Activated T-helper 9 cell treated with anti-CD3 and anti-CD28 coated beads, Interleukin-2, amount 50 U/mL, for 16 hours (primary cell): ENCODE measurements at regions not wholly inside any gene's neighbourhood (a gene's known extent, or its start where the extent isn't known, plus 50 kb on each side); places are given as distances from the start of the nearest gene placed in this dataset.
"Not testable (repeated sequence)": the region's sequence is repeated elsewhere in the genome, so short reads cannot be mapped to it uniquely, and the experiment has no call there.

Experiments
- DNase-seq: peaks from one replicate; pipeline ENCODE4 v3.0.0-alpha.2; 2020; ENCODE audit warnings: low read depth

DNA sequence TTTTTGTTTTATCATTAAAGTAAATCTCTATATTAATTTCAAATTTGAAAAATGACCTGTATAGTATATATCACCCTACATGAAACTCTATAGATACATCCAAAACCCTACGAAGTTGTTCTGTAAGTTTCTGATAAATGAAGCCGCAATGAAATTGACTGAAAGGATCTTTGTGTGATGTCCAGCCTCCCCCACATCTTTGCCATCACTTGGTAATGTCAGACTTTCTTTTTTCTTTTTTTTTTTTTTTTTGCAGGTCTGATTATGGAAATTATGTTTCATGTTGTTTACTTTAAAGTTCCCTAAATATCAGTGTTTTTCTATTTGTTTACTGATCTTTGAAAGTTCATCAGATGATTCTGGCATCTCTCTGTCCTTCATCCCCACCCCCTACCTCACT, 155.6 kb upstream of the CDH4 start:
- DNase-seq: no peak

DNA sequence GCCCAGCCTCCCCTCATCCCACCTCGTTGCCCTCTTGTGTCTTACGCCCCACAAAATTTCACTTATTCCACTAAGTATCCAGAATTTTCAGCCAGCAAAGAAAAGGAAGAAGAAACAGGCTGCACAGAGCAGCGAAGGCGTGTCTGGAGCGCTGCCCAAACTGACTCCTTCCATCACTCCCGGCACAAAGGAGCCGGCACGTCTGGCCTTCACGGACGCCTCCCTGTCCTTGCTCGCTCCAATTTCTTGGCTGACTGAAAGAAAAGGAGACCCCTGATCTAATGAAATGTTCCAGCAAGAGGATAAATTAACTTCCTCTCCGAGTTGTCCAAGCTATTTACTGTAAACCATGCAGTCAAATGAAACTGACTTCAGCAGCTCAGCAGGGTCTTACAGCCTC, 152.3 kb upstream of the CDH4 start:
- DNase-seq: no peak

GRCh38 chr20:61100489-61100888, 151.6 kb upstream of the CDH4 start:
- no peak for DNase-seq

GRCh38 chr20:61101321-61101720, 150.7 kb upstream of the CDH4 start:
- DNase-seq: not testable (repeated sequence)

GRCh38 chr20:61104232-61104631, 147.8 kb upstream of the CDH4 start:
- no peak for DNase-seq

DNA sequence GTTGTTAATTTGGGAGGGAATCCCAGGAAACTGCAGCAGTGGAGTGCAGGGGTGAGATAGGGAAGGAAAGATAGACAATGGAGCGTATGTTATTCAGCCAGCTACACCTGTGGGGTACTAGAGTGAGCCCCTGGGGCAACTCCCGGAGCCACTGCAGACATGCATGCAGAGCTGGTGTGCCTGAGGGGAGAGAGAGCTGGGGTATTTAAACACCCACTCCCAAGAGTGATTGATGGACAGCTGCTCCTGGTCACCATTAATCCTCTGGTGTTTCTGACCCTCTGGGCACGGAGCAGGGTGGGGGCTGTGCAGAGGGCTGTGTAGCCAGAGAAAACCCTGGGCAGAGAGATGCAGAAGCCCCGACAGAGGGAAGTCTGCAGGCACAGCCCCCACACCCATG, 146.7 kb upstream of the CDH4 start:
- DNase-seq: no peak

DNA sequence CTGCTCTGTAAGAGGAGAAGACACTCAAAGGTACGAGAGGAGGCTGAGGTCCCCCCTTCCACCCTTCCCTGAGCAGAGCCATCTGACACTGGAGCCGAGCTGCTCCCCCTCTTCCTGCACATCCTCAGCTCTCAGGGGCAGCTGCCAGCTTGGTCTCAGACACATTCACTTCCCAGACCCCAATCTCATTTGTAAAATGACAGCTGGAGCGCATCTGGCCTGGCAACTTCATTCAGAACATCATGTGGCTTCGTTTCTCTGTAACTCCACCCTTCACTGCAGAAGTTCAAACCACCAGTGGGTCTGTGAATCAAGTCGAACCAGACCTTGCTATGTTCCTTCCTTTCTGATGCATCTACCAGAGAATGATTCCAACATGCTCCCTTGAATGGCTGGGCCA, 145.6 kb upstream of the CDH4 start:
- DNase-seq: no peak

- DNase-seq: no peak
Observed at GRCh38 chr20:61109221-61109805, 142.7 kb upstream of the CDH4 start.

- no peak for DNase-seq
Observed at GRCh38 chr20:61112515-61112914, 139.5 kb upstream of the CDH4 start.

DNA sequence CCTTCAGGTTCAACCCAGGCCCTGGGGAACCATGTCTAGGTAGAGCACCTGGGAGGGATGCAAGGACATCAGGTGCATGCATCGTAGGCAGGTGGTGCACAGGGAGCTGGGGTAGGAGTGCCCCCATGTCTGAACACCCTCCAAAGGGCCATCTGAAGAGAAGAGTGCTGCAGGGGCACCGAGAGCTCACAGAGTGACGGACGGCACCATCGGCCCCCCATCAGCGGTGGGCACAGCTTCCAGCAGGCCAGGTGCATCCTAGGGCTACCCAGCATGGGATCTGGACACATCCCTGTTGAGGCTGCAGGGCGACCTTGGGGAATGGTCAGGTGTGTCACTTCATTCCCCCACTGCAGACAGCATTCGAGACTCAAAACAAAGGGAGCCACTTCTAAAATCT, 138.3 kb upstream of the CDH4 start:
- DNase-seq: no peak

GRCh38 chr20:61114493-61115175, 137.4 kb upstream of the CDH4 start:
- no peak for DNase-seq

DNA sequence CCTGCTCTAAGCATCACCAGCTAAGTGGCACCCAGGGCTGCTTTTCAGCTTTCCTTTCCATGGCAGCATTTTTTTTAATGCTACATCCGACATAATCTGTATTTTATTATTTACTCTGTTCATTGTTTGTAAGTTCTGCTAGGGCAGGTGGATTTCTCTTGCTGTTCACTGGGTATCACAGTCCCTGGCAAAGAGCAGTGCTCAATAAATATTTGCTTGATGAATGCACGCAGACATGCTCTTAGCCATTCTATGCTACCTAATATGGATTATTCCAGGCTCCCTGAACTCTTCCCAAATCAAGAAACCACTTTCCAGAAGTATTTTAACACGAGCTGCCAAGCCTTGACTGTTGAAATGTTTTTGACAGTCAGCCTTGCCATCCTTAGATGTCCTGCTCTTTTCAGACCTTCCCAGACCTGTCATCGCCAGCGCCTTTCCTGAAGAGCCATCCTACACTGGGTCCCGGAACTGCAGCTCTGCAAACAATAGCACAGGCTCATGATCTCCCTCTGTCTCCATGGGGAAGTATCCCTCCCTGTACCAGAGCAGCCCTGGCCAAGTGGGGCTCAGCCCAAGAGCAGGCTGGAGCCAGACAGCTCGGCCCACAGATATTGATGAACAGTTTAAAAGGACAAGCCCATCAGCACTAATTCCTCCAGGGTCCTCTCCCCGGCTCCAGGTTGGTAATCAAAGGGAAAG, 136.5 kb upstream of the CDH4 start:
- DNase-seq: no peak

DNA sequence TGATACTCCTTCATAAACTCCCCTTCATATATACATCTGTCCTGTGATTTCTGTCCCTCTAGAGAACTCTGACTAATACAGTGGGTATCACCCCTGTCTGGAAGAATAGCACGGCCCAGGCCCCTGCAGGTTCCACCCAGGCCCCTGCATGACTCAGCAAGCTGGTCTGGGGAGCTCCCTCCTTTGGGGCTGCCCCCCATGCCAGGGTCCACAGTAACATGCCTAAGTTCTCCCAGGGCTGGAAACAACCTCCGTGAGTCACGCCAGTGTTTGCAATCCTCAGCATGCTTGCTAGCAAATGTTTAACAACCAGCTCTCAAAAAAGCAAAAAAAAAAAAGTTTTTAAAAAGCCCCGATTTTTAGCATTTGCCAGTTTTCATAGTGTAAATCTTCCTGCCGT, 134.3 kb upstream of the CDH4 start:
- DNase-seq: no peak

GRCh38 chr20:61118429-61119224, 133.4 kb upstream of the CDH4 start:
- no peak for DNase-seq

GRCh38 chr20:61119273-61119672, 132.8 kb upstream of the CDH4 start:
- no peak for DNase-seq

GRCh38 chr20:61119794-61120410, 132.2 kb upstream of the CDH4 start:
- DNase-seq: no peak

DNA sequence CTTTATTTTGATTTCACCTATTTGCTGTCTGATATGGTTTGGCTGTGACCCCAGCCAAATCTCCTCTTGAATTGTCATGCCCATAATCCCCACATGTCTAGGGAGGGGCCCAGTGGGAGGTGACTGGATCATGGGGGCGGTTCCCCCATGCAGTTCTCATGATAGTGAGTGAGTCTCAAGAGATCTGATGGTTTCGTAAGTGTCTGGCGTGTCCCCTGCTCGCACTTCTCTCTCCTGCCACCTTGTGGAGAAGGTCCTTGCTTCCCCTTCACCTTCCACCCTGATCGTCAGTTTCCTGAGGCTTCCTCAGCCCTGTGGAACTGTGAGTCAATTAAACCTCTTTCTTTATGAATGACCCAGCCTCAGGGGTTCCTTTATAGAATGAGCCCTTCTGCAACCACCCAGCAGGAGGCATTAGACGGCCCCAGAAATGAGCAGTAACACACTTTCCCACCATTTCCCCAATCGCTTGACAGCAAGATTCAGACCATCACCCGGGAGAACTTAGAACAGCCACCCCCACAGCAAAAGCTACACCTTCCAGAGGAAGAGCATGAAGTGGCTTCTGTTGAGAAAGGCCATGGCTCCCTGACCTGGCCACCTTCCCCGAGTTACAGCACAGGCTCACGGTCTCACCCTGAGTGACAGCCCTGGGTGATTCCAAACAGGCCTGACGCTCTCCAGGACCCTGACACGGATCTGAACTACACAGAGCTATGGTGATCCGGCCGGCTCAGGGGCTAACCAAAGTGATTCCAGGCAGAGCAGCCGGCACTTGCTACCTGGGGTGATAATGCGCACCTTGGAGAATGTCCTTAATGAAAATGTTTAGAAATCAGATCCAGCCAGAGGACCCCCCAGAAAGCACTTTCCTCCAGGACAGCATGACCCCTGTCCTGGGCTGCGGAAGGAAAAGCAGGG, 131.2 kb upstream of the CDH4 start:
- no peak for DNase-seq

GRCh38 chr20:61121661-61122060, 130.4 kb upstream of the CDH4 start:
- no peak for DNase-seq

DNA sequence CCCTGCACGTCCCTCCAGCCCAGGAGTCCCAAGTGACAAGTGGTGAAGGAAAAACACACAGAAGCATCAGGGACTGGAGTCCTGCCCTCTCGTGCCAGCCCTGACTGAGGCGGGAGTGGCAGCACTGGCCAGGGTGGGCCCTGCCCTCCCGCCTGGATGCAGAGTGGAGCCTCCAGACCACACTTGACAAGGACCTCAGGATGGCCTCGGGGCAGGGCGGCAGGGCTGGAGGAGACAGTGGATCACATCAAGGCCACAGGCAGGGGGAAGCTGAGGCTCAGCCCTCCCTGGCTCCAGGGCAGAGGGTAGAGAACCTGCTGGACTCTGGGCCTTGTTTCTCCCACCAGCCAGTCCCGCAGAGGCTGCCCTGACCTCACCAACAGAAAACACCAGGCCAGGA, 128.8 kb upstream of the CDH4 start:
- no peak for DNase-seq

GRCh38 chr20:61123751-61124368, 128.2 kb upstream of the CDH4 start:
- no peak for DNase-seq

GRCh38 chr20:61125076-61125475, 127.0 kb upstream of the CDH4 start:
- DNase-seq: no peak
